D721Med (cell line): ENCODE measurements at regions not wholly inside any gene's neighbourhood (a gene's known extent, or its start where the extent isn't known, plus 50 kb on each side); places are given as distances from the start of the nearest gene placed in this dataset.
"Not testable (repeated sequence)": the region's sequence is repeated elsewhere in the genome, so short reads cannot be mapped to it uniquely, and the experiment has no call there.

Source experiments
- DNase-seq: peaks from one replicate; pipeline ENCODE4 v3.0.0; 2011; ENCODE audit warnings: low spot score; ENCODE audit not compliant: insufficient read length
- FAIRE-seq: peaks from 2 replicates; lab custom pipeline; 2011; peaks lifted over from hg19 to GRCh38; lab: Jason Lieb, UNC
- TF ChIP-seq, protein P1 (sequence below): IDR thresholded peaks from 2 replicates; pipeline ENCODE4 v1.5.1; 2012; ENCODE audit warnings: mild to moderate bottlenecking, control low read depth; ENCODE audit not compliant: insufficient read depth; ENCODE audit errors: missing control alignments

DNA sequence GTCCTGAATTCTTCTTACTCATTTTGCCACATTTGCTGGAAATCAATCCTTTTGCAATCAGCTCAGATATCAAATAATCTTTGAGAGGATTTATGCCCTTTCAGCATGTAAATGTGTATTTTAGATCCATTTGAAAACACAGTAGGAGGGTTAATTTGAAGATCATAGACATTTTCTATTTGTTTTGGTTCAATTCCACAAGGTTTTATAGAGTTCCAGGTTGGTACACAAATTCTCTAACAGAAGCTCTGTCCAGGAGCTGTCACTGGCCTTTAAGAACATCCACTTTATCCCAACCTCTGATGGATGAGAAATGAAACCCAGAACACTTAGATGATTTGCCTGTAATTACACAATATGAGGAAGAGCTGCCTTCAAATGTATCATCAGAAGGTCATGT lies 157.3 kb upstream of the CHAC2 start:
- TF ChIP-seq, protein P1, sequence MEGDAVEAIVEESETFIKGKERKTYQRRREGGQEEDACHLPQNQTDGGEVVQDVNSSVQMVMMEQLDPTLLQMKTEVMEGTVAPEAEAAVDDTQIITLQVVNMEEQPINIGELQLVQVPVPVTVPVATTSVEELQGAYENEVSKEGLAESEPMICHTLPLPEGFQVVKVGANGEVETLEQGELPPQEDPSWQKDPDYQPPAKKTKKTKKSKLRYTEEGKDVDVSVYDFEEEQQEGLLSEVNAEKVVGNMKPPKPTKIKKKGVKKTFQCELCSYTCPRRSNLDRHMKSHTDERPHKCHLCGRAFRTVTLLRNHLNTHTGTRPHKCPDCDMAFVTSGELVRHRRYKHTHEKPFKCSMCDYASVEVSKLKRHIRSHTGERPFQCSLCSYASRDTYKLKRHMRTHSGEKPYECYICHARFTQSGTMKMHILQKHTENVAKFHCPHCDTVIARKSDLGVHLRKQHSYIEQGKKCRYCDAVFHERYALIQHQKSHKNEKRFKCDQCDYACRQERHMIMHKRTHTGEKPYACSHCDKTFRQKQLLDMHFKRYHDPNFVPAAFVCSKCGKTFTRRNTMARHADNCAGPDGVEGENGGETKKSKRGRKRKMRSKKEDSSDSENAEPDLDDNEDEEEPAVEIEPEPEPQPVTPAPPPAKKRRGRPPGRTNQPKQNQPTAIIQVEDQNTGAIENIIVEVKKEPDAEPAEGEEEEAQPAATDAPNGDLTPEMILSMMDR = no peak
- FAIRE-seq (no peak), DNase-seq (no peak)

DNA sequence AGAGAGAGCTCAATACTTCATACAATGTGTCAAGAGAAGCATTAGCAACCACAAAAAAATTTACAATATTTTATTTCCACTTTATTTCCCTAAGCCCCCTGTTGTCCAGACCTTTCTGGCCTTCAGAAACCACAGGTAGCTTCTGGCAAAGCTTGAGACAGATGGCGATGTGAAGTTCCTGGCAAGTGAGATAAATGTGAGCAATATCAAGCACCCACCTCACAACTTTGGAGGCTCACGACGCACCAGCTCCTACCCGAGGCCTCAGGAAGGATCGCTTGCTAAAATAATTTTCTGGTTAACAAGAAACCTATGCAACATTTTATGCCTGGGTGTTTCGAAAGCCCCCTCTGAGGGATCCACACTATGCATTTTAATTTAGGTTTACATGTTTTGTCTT lies 158.1 kb upstream of the CHAC2 start:
- FAIRE-seq (no peak), DNase-seq (no peak)
- TF ChIP-seq, protein P1 = no peak

DNA sequence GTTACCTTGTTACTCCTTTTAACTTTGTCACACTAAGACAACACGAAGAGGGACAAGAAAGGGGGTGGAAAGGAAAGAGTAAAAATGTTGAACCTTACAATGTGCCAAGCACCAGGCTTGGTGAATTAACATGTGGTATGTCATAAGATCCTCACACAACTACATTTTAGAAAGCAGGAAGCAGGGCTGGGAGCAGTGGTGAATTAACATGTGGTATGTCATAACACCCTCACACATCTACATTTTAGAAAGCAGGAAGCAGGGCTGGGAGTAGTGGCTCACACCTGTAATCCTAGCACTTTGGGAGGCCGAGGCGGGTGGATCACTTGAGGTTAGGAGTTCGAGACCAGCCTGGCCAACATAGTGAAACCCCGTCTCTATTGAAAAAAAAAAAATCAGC lies 159.3 kb upstream of the CHAC2 start:
- FAIRE-seq (no peak), DNase-seq (no peak)
- TF ChIP-seq, protein P1 = no peak

DNA sequence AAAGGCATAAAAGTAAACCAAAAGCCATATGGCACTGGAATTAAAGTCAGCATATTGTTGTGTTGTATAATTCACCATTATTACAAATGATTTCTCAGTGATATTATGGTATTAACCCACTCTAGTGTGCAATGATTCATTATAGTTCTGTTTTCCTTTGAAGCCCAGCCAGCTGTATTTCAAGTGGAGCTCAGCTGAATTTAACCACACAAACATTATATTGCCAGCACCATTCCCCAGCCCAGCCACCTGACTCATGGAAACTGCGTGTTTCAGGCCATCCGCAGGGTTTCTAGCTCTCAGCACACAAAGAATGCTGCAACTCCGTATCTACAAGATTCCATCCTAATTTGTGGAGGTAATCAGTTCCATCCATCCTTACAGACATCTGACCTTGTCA lies 166.8 kb upstream of the CHAC2 start:
- TF ChIP-seq, protein P1 = no peak
- DNase-seq (no peak), FAIRE-seq (no peak)

DNA sequence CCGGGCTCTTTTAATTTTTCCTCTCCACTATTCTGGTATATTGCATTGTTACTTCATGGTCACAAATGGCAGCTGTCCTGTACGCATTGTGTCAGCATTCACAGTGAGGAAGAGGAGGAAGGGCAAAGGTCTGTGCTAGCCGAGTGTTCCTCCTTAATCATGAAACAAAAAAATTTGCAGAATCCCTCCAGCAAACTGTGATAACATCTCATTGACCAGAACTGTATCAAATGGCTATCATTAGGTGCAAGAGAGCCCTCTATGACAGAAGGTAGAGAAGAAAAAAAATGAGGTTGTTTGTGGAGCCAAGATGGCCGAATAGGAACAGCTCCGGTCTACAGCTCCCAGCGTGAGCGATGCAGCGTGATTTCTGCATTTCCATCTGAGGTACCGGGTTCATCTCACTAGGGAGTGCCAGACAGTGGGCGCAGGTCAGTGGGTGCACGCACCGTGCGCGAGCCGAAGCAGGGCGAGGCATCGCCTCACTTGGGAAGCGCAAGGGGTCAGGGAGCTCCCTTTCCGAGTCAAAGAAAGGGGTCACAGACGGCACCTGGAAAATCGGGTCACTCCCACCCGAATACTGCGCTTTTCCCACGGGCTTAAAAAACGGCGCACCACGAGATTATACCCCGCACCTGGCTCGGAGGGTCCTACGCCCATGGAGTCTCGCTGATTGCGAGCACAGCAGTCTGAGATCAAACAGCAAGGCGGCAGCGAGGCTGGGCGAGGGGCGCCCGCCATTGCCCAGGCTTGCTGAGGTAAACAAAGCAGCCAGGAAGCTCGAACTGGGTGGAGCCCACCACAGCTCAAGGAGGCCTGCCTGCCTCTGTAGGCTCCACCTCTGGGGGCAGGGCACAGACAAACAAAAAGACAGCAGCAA lies 180.6 kb upstream of the CHAC2 start:
- FAIRE-seq, DNase-seq: not testable (repeated sequence)

DNA sequence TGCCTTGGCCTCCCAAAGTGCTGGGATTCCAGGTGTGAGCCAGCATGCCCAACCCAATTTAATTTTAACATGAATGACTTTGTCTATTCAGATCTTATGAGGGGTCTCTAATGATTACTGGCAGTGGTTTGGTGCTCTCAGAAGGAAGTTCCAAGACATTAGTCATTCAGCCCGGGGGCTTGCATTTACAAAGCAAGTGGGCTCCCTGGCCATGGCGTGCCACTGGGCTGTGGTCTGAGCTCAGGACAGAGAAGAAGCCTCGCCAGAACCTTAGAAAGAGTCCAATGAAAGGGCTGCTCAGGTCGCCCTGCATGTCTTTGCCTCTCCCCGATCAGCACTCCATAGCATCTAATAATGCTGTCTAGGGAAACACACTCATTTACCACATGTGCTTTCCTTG lies 182.6 kb upstream of the CHAC2 start:
- DNase-seq = no peak
- TF ChIP-seq, protein P1 = no peak
- no peak for FAIRE-seq

DNA sequence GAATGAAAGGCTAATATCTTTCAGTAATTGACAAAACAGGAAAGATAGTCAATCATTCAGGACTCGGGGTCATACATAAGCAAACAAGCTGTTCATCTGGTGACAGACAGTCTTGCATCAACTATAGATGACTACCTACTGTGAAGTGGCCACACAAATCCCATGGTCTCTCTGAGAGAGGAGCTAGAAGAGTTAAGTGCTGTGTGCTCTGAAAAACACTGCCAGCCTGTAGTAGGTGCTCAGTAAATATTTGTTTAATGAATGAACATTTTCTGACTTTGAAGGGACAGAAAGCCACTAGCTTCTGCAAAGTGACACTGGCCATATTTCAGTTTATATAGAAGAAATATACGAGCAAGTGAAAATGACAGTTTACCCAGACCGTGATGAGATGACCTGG lies 184.0 kb upstream of the CHAC2 start:
- TF ChIP-seq, protein P1 = no peak
- no peak for DNase-seq
- no peak for FAIRE-seq
